Stimulated activated CD8-positive, alpha-beta memory T cell treated with anti-CD3 and anti-CD28 coated beads, Interleukin-15, amount 100 ng/mL, for 48 hours (primary cell): ENCODE measurements at regions not wholly inside any gene's neighbourhood (a gene's known extent, or its start where the extent isn't known, plus 50 kb on each side); places are given as distances from the start of the nearest gene placed in this dataset.
"Not testable (repeated sequence)": the region's sequence is repeated elsewhere in the genome, so short reads cannot be mapped to it uniquely, and the experiment has no call there.

Experiments
- DNase-seq, 2 donors: peaks; one replicate each; pipeline ENCODE4 v3.0.0-alpha.2; 2020; ENCODE audit warnings: low read depth in 2 of 2

GRCh38 chr1:213464786-213465460 lies 413.9 kb downstream of the RPS6KC1 start:
- no peak for DNase-seq

GRCh38 chr1:213466541-213466940 lies 415.5 kb downstream of the RPS6KC1 start:
- no peak for DNase-seq

- DNase-seq = no peak
Measured at GRCh38 chr1:213474054-213474453, 423.0 kb downstream of the RPS6KC1 start.

- DNase-seq = no peak
Measured at GRCh38 chr1:213481395-213481794, 430.4 kb downstream of the RPS6KC1 start.

- DNase-seq = no peak
Measured at GRCh38 chr1:213484333-213484732, 433.3 kb downstream of the RPS6KC1 start.

GRCh38 chr1:213484758-213485157 lies 433.7 kb downstream of the RPS6KC1 start:
- no peak for DNase-seq

GRCh38 chr1:213486488-213486887 lies 435.4 kb downstream of the RPS6KC1 start:
- DNase-seq = no peak

- no peak for DNase-seq
Measured at GRCh38 chr1:213491468-213491867, 440.4 kb downstream of the RPS6KC1 start.

- DNase-seq = no peak
Measured at GRCh38 chr1:213492161-213493041, 441.4 kb downstream of the RPS6KC1 start.

- no peak for DNase-seq
Measured at GRCh38 chr1:213499444-213499843, 448.4 kb downstream of the RPS6KC1 start.

GRCh38 chr1:213507472-213508223 lies 456.6 kb downstream of the RPS6KC1 start:
- no peak for DNase-seq

GRCh38 chr1:213511173-213511572 lies 460.1 kb downstream of the RPS6KC1 start:
- DNase-seq = no peak

- DNase-seq = no peak
Measured at GRCh38 chr1:213512316-213512715, 461.3 kb downstream of the RPS6KC1 start.

GRCh38 chr1:213513006-213513405 lies 462.0 kb downstream of the RPS6KC1 start:
- no peak for DNase-seq

- DNase-seq = not testable (repeated sequence)
Measured at GRCh38 chr1:213514408-213515179, 463.6 kb downstream of the RPS6KC1 start.

- no peak for DNase-seq
Measured at GRCh38 chr1:213519098-213519497, 468.1 kb downstream of the RPS6KC1 start.

- no peak for DNase-seq
Measured at GRCh38 chr1:213521206-213521605, 466.6 kb upstream of the PROX1 start.

- no peak for DNase-seq
Measured at GRCh38 chr1:213523781-213524398, 463.9 kb upstream of the PROX1 start.

GRCh38 chr1:213526306-213526705 lies 461.5 kb upstream of the PROX1 start:
- no peak for DNase-seq

- DNase-seq = no peak
Measured at GRCh38 chr1:213530611-213531320, 457.0 kb upstream of the PROX1 start.
